ENCODE measurements at regions not wholly inside any gene's neighbourhood (a gene's known extent, or its start where the extent isn't known, plus 50 kb on each side); places are given as distances from the start of the nearest gene placed in this dataset.
"Not testable (repeated sequence)": the region's sequence is repeated elsewhere in the genome, so short reads cannot be mapped to it uniquely, and the experiment has no call there.

DNA sequence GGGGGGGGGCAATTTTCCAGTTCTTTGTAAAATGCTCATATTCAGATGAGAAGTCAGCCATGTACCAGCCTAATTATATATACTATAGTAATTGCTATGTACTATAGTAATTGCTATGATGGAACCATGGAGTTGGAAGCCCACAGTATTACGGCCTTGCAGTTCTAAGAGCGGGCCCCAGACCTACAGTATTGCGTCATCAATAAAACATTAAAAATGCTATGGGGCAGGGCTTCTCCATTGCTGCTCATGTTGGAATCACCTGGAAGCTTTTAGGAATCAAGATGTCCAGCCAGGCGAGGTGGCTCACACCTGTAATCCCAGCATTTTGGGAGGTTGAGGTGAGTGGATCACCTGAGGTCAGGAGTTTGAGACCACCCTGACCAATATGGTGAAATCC lies 443.7 kb upstream of the GRM7 start:
- Histone ChIP-seq H3K36me3 (no peaks in the 10 kb centered on the region), H3K4me1 (no peaks in the 10 kb centered on the region), H3K4me3 (no peak overlapping the region), H3K27ac (no peak overlapping the region), H3K27me3 (no peaks in the 10 kb centered on the region), H3K9me3 (peaks cover 0 to 4% of the 10 kb centered on the region in 2 donors)
- no peak for TF ChIP-seq POLR2A (IDR thresholded peaks at IDR 0.05)
- TF ChIP-seq POLR2AphosphoS5 (IDR thresholded peaks at IDR 0.05): no peak
- no peak for TF ChIP-seq CTCF (IDR thresholded peaks at IDR 0.05)
- intact Hi-C loops (cut with DNase I; ENCODE audit: low total_unique reads): loop anchor here (5.0 kb wide), 1 partner anchor 75 kb away; no protein-coding TSS in a partner anchor
- DNase-seq (ENCODE audit: low spot score in 2 of 2): no peak

- Histone ChIP-seq H3K4me1 (no peaks in the 10 kb centered on the region), H3K9me3 (peaks cover 0 to 4% of the 10 kb centered on the region in 2 donors), H3K27ac (no peak overlapping the region), H3K4me3 (no peak overlapping the region), H3K27me3 (no peaks in the 10 kb centered on the region), H3K36me3 (no peaks in the 10 kb centered on the region)
- DNase-seq (ENCODE audit: low spot score in 2 of 2): no peak
- intact Hi-C loops (cut with DNase I; ENCODE audit: low total_unique reads): loop anchor here (5.0 kb wide), 1 partner anchor 76 kb away; no protein-coding TSS in a partner anchor
- TF ChIP-seq POLR2A (IDR thresholded peaks at IDR 0.05): no peak
Observed at GRCh38 chr3:6418485-6418884, 442.4 kb upstream of the GRM7 start.

GRCh38 chr3:6421666-6422445 lies 439.1 kb upstream of the GRM7 start:
- intact Hi-C loops (cut with DNase I; ENCODE audit: low total_unique reads): no loop called here
- DNase-seq (ENCODE audit: low spot score in 2 of 2): no peak
- Histone ChIP-seq H3K27me3 (no peaks in the 10 kb centered on the region), H3K9me3 (peaks cover 9 to 12% of the 10 kb centered on the region in 2 donors), H3K4me3 (no peak overlapping the region), H3K27ac (no peak overlapping the region), H3K36me3 (no peaks in the 10 kb centered on the region), H3K4me1 (no peaks in the 10 kb centered on the region)
- TF ChIP-seq POLR2A (IDR thresholded peaks at IDR 0.05) (no peak), POLR2AphosphoS5 (IDR thresholded peaks at IDR 0.05) (no peak), CTCF (IDR thresholded peaks at IDR 0.05) (no peak)

DNA sequence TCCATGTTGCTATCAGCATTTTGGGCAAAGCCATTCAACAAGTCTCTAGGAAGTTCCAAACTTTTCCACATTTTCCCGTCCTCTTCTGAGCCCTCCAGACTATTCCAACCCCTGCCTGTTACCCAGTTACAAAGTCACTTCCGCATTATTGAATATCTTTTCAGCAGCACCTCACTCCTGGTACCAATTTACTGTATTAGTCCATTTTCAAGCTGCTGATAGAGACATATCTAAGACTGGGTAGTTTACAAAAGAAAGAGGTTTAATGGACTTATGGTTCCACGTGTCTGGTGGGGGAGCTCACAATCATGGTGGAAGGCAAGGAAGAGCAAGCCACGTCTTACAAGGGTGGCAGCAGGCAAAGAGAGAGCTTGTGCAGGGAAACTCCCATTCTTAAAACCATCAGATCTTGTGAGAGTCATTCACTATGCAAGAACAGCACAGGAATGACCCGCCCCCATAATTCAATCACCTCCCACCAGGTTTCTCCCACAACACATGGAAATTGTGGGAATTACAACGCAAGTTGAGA lies 435.6 kb upstream of the GRM7 start:
- intact Hi-C loops (cut with DNase I; ENCODE audit: low total_unique reads): no loop called here
- Histone ChIP-seq H3K4me1 (no peaks in the 10 kb centered on the region), H3K4me3 (no peak overlapping the region), H3K9me3 (peaks cover 9 to 12% of the 10 kb centered on the region in 2 donors), H3K27ac (no peak overlapping the region), H3K27me3 (no peaks in the 10 kb centered on the region), H3K36me3 (no peaks in the 10 kb centered on the region)
- DNase-seq (ENCODE audit: low spot score in 2 of 2): no peak
- no peak for TF ChIP-seq POLR2A (IDR thresholded peaks at IDR 0.05)
- TF ChIP-seq POLR2AphosphoS5 (IDR thresholded peaks at IDR 0.05): no peak
- TF ChIP-seq CTCF (IDR thresholded peaks at IDR 0.05): no peak

- H3K36me3 ChIP-seq; intact Hi-C loops (cut with DNase I; ENCODE audit: low total_unique reads); H3K27ac ChIP-seq; H3K4me3 ChIP-seq; DNase-seq (ENCODE audit: low spot score in 2 of 2); H3K27me3 ChIP-seq; H3K4me1 ChIP-seq: not testable (repeated sequence)
- peaks cover 9 to 12% of the 10 kb centered on the region in 2 donors for H3K9me3 ChIP-seq
Observed at GRCh38 chr3:6428276-6428675, 432.6 kb upstream of the GRM7 start.

DNA sequence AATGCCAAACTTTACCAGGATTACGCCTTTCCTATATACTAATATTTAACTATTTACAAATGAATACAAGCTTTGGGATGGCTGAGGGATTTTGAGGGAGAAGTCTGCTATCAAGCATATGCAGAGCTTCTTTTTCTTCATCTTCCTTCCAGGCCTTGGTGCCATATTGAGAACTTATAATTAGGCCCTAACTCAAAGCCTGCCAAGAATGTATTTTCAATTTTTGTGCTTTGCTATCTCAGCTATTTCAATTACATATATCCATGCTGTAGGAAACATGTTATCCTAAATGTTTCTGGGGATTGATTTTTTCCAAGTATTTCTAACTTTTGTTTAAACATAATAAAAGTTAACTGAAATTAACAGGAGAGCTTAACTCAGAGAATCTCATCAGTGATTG lies 425.0 kb upstream of the GRM7 start:
- H3K9me3 ChIP-seq: no peaks in the 10 kb centered on the region
- TF ChIP-seq POLR2A (IDR thresholded peaks at IDR 0.05): no peak
- no peak for TF ChIP-seq POLR2AphosphoS5 (IDR thresholded peaks at IDR 0.05)
- no peak for TF ChIP-seq CTCF (IDR thresholded peaks at IDR 0.05)
- DNase-seq (ENCODE audit: low spot score in 2 of 2): no peak

More for the DNA sequence above, 425.0 kb upstream of the GRM7 start:
- H3K27me3 ChIP-seq: no peaks in the 10 kb centered on the region
- no peak overlapping the region for H3K4me3 ChIP-seq
- H3K27ac ChIP-seq: no peak overlapping the region
- no peaks in the 10 kb centered on the region for H3K4me1 ChIP-seq
- intact Hi-C loops (cut with DNase I; ENCODE audit: low total_unique reads): no loop called here
- H3K36me3 ChIP-seq: no peaks in the 10 kb centered on the region
